ENCODE measurements at regions not wholly inside any gene's neighbourhood (a gene's known extent, or its start where the extent isn't known, plus 50 kb on each side); places are given as distances from the start of the nearest gene placed in this dataset.

GRCh38 chr3:16825617-16826204, 59.0 kb upstream of the PLCL2 start:
- no TSS peak for BruUV-seq (replicated peaks)
- Histone ChIP-seq H3K56ac (ENCODE audit: extremely low read depth, insufficient read depth, low read length) (no peak overlapping the region), H3K4me1 (ENCODE audit: control insufficient read depth, insufficient read depth, low read length) (no peaks in the 10 kb centered on the region), H3K4me3 (ENCODE audit: insufficient read depth, low read depth, low read length) (no peak overlapping the region), H3K9ac (ENCODE audit: low read depth, low read length) (no peak overlapping the region), H2AK9ac (replicated peaks; ENCODE audit: low read depth, low read length, poor library complexity) (no peak overlapping the region), H3K27ac (ENCODE audit: insufficient read depth, low read length) (no peak overlapping the region), H2BK20ac (ENCODE audit: low read depth, low read length) (no peak overlapping the region), H3K36me3 (ENCODE audit: control insufficient read depth, insufficient read depth, low read length) (no peaks in the 10 kb centered on the region), H3K27me3 (ENCODE audit: control insufficient read depth, insufficient read depth, low read length) (peaks cover 3% of the 10 kb centered on the region; the same call in 1 of the 2 replicates), H4K8ac (ENCODE audit: low read depth in 2 of 2, low read length in 2 of 2) (no peak overlapping the region), H4K5ac (ENCODE audit: low read depth, low read length) (no peak overlapping the region), H3K4ac (ENCODE audit: low read depth, low read length) (no peak overlapping the region), H2BK5ac (ENCODE audit: low read depth, low read length, poor library complexity, severe bottlenecking) (no peak overlapping the region), H3K9me1 (ENCODE audit: insufficient read depth, low read length) (no peaks in the 10 kb centered on the region), H2AK5ac (ENCODE audit: low read depth, low read length) (no peak overlapping the region), H4K20me1 (ENCODE audit: insufficient read depth, low read length) (no peaks in the 10 kb centered on the region), H3K23ac (ENCODE audit: low read depth, low read length) (no peak overlapping the region), H2BK120ac (ENCODE audit: low read depth, low read length) (no peak overlapping the region), H2AFZ (replicated peaks; ENCODE audit: low read length, poor library complexity) (no peak overlapping the region), H3K14ac (replicated peaks; ENCODE audit: low read depth, low read length) (no peak overlapping the region), H3K79me1 (ENCODE audit: low read depth in 1 of 2, low read length in 2 of 2) (no peaks in the 10 kb centered on the region), H3K18ac (ENCODE audit: low read depth, low read length) (no peak overlapping the region), H2BK15ac (ENCODE audit: low read depth, low read length) (no peak overlapping the region), H3K9me3 (ENCODE audit: control insufficient read depth, insufficient read depth, low read length) (no peaks in the 10 kb centered on the region), H4K91ac (ENCODE audit: insufficient read depth, low read depth, low read length) (no peak overlapping the region), H3K4me2 (ENCODE audit: low read depth, low read length) (no peak overlapping the region)
- ChIA-PET CTCF (no interaction called here), POLR2A (ENCODE audit: unreplicated experiment) (no interaction called here)
- WGBS, 2 experiments (ENCODE audit: extremely low coverage in 2 of 2, insufficient read length in 1 of 2): no CpG with 5 or more reads among the region's 5 CpGs
- dilution Hi-C loops (cut with HindIII; ENCODE audit: low sequenced_read_pairs, unreplicated experiment) (no loop called here), in situ Hi-C loops (cut with MboI; ENCODE audit: low sequenced_read_pairs) (no loop called here), intact Hi-C loops (cut with micrococcal nuclease) (no loop called here)
- ATAC-seq (ENCODE audit: low read depth) (no peak), DNase-seq (no peak)
- TF ChIP-seq SMC3 (IDR thresholded peaks at IDR 0.05; ENCODE audit: low read depth, low read length): no peak
- TF ChIP-seq FOS (IDR thresholded peaks at IDR 0.05; ENCODE audit: low read depth, low read length): no peak
- TF ChIP-seq MXI1 (IDR thresholded peaks at IDR 0.05; ENCODE audit: borderline replicate concordance, low read depth, low read length): no peak
- no peak for TF ChIP-seq MAZ (IDR thresholded peaks at IDR 0.05; ENCODE audit: borderline replicate concordance, low read depth, low read length)
- no peak for TF ChIP-seq RFX5 (IDR thresholded peaks at IDR 0.05; ENCODE audit: low read depth, low read length)
- TF ChIP-seq CEBPB (IDR thresholded peaks at IDR 0.05; ENCODE audit: low read depth, low read length): no peak
- no peak for TF ChIP-seq BHLHE40 (IDR thresholded peaks at IDR 0.05; ENCODE audit: low read depth, low read length)
- TF ChIP-seq POLR2A (IDR thresholded peaks at IDR 0.05; ENCODE audit: low read depth, low read length): no peak
- TF ChIP-seq CHD1 (IDR thresholded peaks at IDR 0.05; ENCODE audit: low read depth, low read length): no peak
- no peak for TF ChIP-seq MAFK (IDR thresholded peaks at IDR 0.05; ENCODE audit: low read depth, low read length)

Data from IMR-90 (cell line).